ENCODE measurements at regions not wholly inside any gene's neighbourhood (a gene's known extent, or its start where the extent isn't known, plus 50 kb on each side); places are given as distances from the start of the nearest gene placed in this dataset.
A peak's percentile ranks its signal among the peaks of the same experiment; 100 is the strongest.

GRCh38 chr2:126774290-126774689, 118.3 kb downstream of the GYPC start:
- TF ChIP-seq, protein P1, sequence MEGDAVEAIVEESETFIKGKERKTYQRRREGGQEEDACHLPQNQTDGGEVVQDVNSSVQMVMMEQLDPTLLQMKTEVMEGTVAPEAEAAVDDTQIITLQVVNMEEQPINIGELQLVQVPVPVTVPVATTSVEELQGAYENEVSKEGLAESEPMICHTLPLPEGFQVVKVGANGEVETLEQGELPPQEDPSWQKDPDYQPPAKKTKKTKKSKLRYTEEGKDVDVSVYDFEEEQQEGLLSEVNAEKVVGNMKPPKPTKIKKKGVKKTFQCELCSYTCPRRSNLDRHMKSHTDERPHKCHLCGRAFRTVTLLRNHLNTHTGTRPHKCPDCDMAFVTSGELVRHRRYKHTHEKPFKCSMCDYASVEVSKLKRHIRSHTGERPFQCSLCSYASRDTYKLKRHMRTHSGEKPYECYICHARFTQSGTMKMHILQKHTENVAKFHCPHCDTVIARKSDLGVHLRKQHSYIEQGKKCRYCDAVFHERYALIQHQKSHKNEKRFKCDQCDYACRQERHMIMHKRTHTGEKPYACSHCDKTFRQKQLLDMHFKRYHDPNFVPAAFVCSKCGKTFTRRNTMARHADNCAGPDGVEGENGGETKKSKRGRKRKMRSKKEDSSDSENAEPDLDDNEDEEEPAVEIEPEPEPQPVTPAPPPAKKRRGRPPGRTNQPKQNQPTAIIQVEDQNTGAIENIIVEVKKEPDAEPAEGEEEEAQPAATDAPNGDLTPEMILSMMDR (IDR thresholded peaks at IDR 0.05; ENCODE audit: control insufficient read depth, extremely low read depth, insufficient read depth): no peak
- no peak for DNase-seq (ENCODE audit: low read depth)
- H3K4me3 ChIP-seq (ENCODE audit: low read depth, low read length): no peak overlapping the region

DNA sequence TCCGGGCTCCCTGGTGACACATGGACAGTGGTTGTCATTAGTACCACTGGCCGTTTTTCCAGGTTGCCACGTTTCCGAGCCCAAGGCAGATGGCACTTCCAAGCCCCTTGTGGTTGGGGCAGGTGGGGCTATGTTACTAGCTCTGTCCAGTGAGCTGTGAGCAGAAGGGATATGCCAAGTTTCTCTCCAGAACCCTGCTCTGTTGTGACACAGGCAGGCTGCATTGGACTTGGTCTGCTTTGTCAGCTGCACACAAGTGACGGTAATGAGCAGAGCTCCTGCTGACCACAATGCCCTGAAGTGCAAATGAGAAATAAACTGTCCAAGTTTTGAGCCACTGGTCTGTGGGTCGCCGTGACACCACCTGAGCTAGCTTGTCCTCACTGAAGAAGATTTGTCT, 118.8 kb downstream of the GYPC start:
- DNase-seq (ENCODE audit: low read depth): no peak
- no peak overlapping the region for H3K4me3 ChIP-seq (ENCODE audit: low read depth, low read length)
- TF ChIP-seq, protein P1 (IDR thresholded peaks at IDR 0.05; ENCODE audit: control insufficient read depth, extremely low read depth, insufficient read depth): no peak

GRCh38 chr2:126775300-126775985, 119.5 kb downstream of the GYPC start:
- DNase-seq (ENCODE audit: low read depth): no peak
- no peak overlapping the region for H3K4me3 ChIP-seq (ENCODE audit: low read depth, low read length)
- TF ChIP-seq, protein P1 (IDR thresholded peaks at IDR 0.05; ENCODE audit: control insufficient read depth, extremely low read depth, insufficient read depth): no peak

- DNase-seq (ENCODE audit: low read depth): no peak
- no peak overlapping the region for H3K4me3 ChIP-seq (ENCODE audit: low read depth, low read length)
Observed at GRCh38 chr2:126776255-126776654, 120.3 kb downstream of the GYPC start.

GRCh38 chr2:126776692-126777619, 121.0 kb downstream of the GYPC start:
- TF ChIP-seq, protein P1 (IDR thresholded peaks at IDR 0.05; ENCODE audit: control insufficient read depth, extremely low read depth, insufficient read depth): peak; percentile 93
- peak overlapping the region; percentile 36 for H3K4me3 ChIP-seq (ENCODE audit: low read depth, low read length)
- peak; percentile 4 for DNase-seq (ENCODE audit: low read depth)

More at GRCh38 chr2:126776255-126776654, 120.3 kb downstream of the GYPC start:
- TF ChIP-seq, protein P1 (IDR thresholded peaks at IDR 0.05; ENCODE audit: control insufficient read depth, extremely low read depth, insufficient read depth): no peak

- TF ChIP-seq, protein P1 (IDR thresholded peaks at IDR 0.05; ENCODE audit: control insufficient read depth, extremely low read depth, insufficient read depth): no peak
- no peak overlapping the region for H3K4me3 ChIP-seq (ENCODE audit: low read depth, low read length)
- DNase-seq (ENCODE audit: low read depth): no peak
Observed at GRCh38 chr2:126777620-126777978, 121.1 kb upstream of the TEX51 start.
